Keratinocyte (primary cell): ENCODE measurements at regions not wholly inside any gene's neighbourhood (a gene's known extent, or its start where the extent isn't known, plus 50 kb on each side); places are given as distances from the start of the nearest gene placed in this dataset.

Experiments
- DNase-seq: peaks from one replicate; pipeline ENCODE4 v3.0.0-alpha.2; 2011; ENCODE audit warnings: low read depth, missing footprints, low spot score
- FAIRE-seq: peaks from 2 replicates; lab custom pipeline; 2011; peaks lifted over from hg19 to GRCh38; lab: Jason Lieb, UNC
- H2AFZ ChIP-seq: 2 replicates; pipeline ENCODE4 v1.6.0; 2012; ENCODE audit warnings: low read length, control low read depth, inconsistent platforms; ENCODE audit not compliant: control insufficient read depth
- H3K27ac ChIP-seq: 2 replicates; pipeline ENCODE4 v1.5.1; 2011; ENCODE audit warnings: low read length; ENCODE audit not compliant: control insufficient read depth, insufficient read depth
- H3K27me3 ChIP-seq: 3 replicates; pipeline ENCODE4 v1.6.0; 2011; ENCODE audit warnings: low read length; ENCODE audit not compliant: control insufficient read depth, insufficient read depth; ENCODE audit errors: extremely low read depth
- H3K36me3 ChIP-seq, 2 experiments: 2 replicates in 1 of 2; 3 replicates in 1 of 2; pipeline ENCODE4 v1.5.1; 2011; ENCODE audit warnings: low read length in 2 of 2, mild to moderate bottlenecking in 1 of 2; ENCODE audit not compliant: control insufficient read depth in 2 of 2, insufficient read depth in 2 of 2; ENCODE audit errors: extremely low read depth in 1 of 2
- H3K4me1 ChIP-seq: 3 replicates; pipeline ENCODE4 v1.5.1; 2011; ENCODE audit warnings: low read length; ENCODE audit not compliant: control insufficient read depth, insufficient read depth; ENCODE audit errors: extremely low read depth
- H3K4me2 ChIP-seq: 3 replicates; pipeline ENCODE4 v1.6.0; 2011; ENCODE audit warnings: low read depth, low read length; ENCODE audit not compliant: control insufficient read depth, insufficient read depth; ENCODE audit errors: extremely low read depth
- H3K4me3 ChIP-seq, 3 experiments: fragments of 200-600 bp in 1 of 3; sonication (generic) in 1 of 3; 2 replicates in 2 of 3; 3 replicates in 1 of 3; pipeline ENCODE4 v1.5.1; 2011 to 2016; ENCODE audit warnings: low read length in 3 of 3, mild to moderate bottlenecking in 3 of 3, control low read depth in 2 of 3, inconsistent platforms in 1 of 3, low read depth in 1 of 3, mixed read lengths in 1 of 3, mixed run types in 1 of 3, moderate library complexity in 1 of 3; ENCODE audit not compliant: control insufficient read depth in 2 of 3, insufficient read depth in 2 of 3; ENCODE audit errors: extremely low read depth in 1 of 3
- H3K79me2 ChIP-seq: 2 replicates; pipeline ENCODE4 v1.6.0; 2012; ENCODE audit warnings: low read length; ENCODE audit not compliant: control insufficient read depth, insufficient read depth
- H3K9ac ChIP-seq: 3 replicates; pipeline ENCODE4 v1.6.0; 2011; ENCODE audit warnings: low read length; ENCODE audit not compliant: control insufficient read depth, insufficient read depth; ENCODE audit errors: extremely low read depth
- H3K9me1 ChIP-seq: 3 replicates; pipeline ENCODE4 v1.6.0; 2011; ENCODE audit warnings: low read length; ENCODE audit not compliant: control insufficient read depth, insufficient read depth; ENCODE audit errors: extremely low read depth
- H3K9me3 ChIP-seq: 2 replicates; pipeline ENCODE4 v1.5.1; 2012; ENCODE audit warnings: low read depth, low read length; ENCODE audit not compliant: control insufficient read depth
- H4K20me1 ChIP-seq: 3 replicates; pipeline ENCODE4 v1.6.0; 2011; ENCODE audit warnings: low read length; ENCODE audit not compliant: control insufficient read depth, insufficient read depth; ENCODE audit errors: extremely low read depth
- EZH2 ChIP-seq: IDR thresholded peaks from one replicate; pipeline ENCODE4 v1.6.1; 2012; ENCODE audit warnings: inconsistent platforms, mild to moderate bottlenecking, low read length, moderate library complexity
- dilution Hi-C: fragments of 300-500 bp; cut with MboI; formaldehyde crosslinking; loops from one replicate; pipeline ENCODE4 v1.7.0; 2020; ENCODE audit warnings: low sequenced_read_pairs; ENCODE audit not compliant: extremely low pct_ligation_motif_present
- TF ChIP-seq, protein P1 (sequence below), 3 experiments: IDR thresholded peaks in 1 of 3; conservative IDR thresholded peaks in 1 of 3; optimal IDR thresholded peaks in 1 of 3; 2 replicates in 2 of 3; 3 replicates in 1 of 3; pipeline versions ENCODE3 to v1.5.1; 2011; ENCODE audit warnings: low read length in 3 of 3, mild to moderate bottlenecking in 3 of 3, moderate library complexity in 2 of 3, control low read depth in 1 of 3, inconsistent platforms in 1 of 3; ENCODE audit not compliant: insufficient read depth in 2 of 3; ENCODE audit errors: extremely low read depth in 1 of 3

DNA sequence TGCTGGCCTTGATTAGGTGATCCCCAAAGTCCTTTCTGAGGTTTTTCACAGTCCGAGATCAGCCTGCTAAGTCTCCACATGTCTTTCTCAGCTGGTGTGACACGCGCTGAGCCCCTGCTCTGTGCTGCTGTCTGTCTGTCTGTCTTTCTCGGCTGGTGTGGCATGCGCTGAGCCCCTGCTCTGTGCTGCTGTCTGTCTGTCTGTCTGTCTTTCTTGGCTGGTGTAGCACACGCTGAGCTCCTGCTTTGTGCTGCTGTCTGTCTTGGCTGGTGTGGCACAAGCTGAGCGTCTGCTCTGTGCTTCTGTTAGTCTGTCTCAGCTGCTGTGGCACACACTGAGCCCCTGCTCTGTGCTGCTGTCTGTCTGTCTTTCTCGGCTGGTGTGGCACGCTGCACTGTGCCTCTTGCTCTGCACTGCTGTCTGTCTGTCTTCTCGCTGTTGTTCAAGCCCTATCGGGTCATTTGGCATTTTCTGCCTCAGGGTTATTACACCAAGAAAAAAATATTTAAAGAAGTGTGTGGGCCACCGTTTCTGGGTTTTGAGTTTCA is 217.3 kb upstream of the SHH start:
- Histone ChIP-seq H3K4me3 (no peak overlapping the region), H3K9me3 (peaks cover 2% of the 10 kb centered on the region), H3K27me3 (no peaks in the 10 kb centered on the region), H3K4me2 (no peak overlapping the region), H3K9me1 (no peaks in the 10 kb centered on the region), H3K36me3 (no peaks in the 10 kb centered on the region), H3K79me2 (no peaks in the 10 kb centered on the region), H2AFZ (no peak overlapping the region), H3K9ac (no peak overlapping the region), H3K27ac (no peak overlapping the region), H3K4me1 (no peaks in the 10 kb centered on the region), H4K20me1 (no peaks in the 10 kb centered on the region)
- DNase-seq = no peak
- dilution Hi-C loops = no loop called here
- TF ChIP-seq EZH2 = no peak
- TF ChIP-seq, protein P1, sequence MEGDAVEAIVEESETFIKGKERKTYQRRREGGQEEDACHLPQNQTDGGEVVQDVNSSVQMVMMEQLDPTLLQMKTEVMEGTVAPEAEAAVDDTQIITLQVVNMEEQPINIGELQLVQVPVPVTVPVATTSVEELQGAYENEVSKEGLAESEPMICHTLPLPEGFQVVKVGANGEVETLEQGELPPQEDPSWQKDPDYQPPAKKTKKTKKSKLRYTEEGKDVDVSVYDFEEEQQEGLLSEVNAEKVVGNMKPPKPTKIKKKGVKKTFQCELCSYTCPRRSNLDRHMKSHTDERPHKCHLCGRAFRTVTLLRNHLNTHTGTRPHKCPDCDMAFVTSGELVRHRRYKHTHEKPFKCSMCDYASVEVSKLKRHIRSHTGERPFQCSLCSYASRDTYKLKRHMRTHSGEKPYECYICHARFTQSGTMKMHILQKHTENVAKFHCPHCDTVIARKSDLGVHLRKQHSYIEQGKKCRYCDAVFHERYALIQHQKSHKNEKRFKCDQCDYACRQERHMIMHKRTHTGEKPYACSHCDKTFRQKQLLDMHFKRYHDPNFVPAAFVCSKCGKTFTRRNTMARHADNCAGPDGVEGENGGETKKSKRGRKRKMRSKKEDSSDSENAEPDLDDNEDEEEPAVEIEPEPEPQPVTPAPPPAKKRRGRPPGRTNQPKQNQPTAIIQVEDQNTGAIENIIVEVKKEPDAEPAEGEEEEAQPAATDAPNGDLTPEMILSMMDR (optimal IDR thresholded peaks at IDR 0.05 in 1 of 3, IDR thresholded peaks at IDR 0.05 in 1 of 3, conservative IDR thresholded peaks at IDR 0.05 in 1 of 3; ENCODE audit: extremely low read depth in 1 of 3, insufficient read depth in 2 of 3, low read length in 3 of 3) = no peak
- no peak for FAIRE-seq

DNA sequence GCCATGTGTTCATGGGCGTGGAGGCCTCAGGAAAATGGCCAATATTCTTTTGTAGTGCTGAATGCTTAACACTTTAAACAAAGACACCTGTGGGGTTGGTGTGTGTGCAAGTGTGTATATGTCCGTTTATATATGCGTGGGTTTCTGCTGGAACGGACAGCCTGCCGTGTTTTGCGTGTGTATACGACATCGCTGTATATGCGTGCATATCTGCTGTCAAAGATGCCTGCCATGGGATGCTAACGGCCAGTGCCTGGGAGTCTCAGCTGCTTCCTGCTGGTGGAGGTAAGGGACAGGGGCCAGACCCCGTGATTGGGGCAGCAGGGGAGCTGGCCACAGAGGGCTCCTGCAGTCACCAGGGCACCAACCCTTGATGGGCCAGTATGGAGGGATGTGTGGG is 216.3 kb upstream of the SHH start:
- DNase-seq = no peak
- Histone ChIP-seq H3K27ac (no peak overlapping the region), H3K4me3 (no peak overlapping the region), H3K36me3 (no peaks in the 10 kb centered on the region), H3K4me1 (no peaks in the 10 kb centered on the region), H3K27me3 (no peaks in the 10 kb centered on the region), H3K4me2 (no peak overlapping the region), H3K9ac (no peak overlapping the region), H2AFZ (no peak overlapping the region), H4K20me1 (no peaks in the 10 kb centered on the region), H3K9me1 (no peaks in the 10 kb centered on the region), H3K9me3 (peaks cover 2% of the 10 kb centered on the region), H3K79me2 (no peaks in the 10 kb centered on the region)
- TF ChIP-seq, protein P1 (optimal IDR thresholded peaks at IDR 0.05 in 1 of 3, IDR thresholded peaks at IDR 0.05 in 1 of 3, conservative IDR thresholded peaks at IDR 0.05 in 1 of 3; ENCODE audit: extremely low read depth in 1 of 3, insufficient read depth in 2 of 3, low read length in 3 of 3) = no peak
- no peak for TF ChIP-seq EZH2
- dilution Hi-C loops = no loop called here
- FAIRE-seq = no peak
